ENCODE measurements at regions not wholly inside any gene's neighbourhood (a gene's known extent, or its start where the extent isn't known, plus 50 kb on each side); places are given as distances from the start of the nearest gene placed in this dataset.

DNA sequence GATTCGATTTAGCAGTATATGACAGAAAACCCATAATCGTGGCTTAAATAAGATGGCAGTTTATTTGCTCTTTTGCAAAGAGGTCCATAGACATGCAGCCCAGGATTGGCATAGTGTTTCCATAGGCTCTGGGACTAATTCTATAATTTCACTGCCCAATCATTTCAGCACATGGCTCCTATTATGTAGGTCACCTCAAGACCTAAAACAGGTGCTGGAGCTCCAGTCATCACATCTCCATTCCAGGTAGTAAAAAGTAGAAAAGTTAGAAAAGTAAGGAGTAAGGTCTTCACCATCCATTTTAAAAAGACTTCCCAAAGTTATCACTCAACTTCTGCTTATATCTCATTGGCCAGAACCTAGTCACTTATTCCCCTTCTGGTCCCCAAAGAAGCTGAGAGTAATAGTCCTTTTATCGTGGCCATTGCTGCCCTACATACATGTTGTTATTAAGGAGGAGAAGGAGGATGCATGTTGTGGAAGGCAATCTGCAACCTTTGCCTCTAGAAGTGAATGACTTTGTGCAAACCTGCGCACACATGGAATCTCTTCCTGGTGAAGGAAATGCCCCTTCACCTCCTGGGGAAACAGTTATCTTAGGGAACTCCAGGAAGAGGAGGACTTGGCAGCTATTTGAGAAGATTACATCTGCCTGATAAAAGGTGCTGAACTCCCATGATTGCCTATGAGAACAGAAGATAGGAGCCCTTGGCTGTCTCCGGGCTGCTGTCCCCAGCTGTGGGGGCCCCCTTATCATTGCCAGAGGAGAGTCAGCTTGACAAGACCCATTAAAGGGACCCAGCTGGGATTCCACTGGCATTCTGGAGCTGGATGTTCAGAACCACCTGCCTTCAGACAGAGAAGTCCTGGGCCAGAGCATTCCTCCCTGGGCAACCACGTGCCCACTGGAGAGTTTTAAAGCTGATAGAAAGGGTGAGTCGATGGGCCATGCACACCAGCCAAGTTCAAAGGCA lies 330.6 kb upstream of the ZMIZ1 start:
- Histone ChIP-seq H3K36me3 (no peaks in the 10 kb centered on the region), H3K27ac (no peak overlapping the region), H3K4me3 (no peak overlapping the region), H3K27me3 (no peaks in the 10 kb centered on the region), H3K9me3 (no peaks in the 10 kb centered on the region), H3K4me1 (ENCODE audit: insufficient read depth) (peaks cover 5% of the 10 kb centered on the region)
- intact Hi-C loops (cut with DNase I): no loop called here
- no peak for TF ChIP-seq POLR2A (IDR thresholded peaks at IDR 0.05)
- no peak for TF ChIP-seq EP300 (IDR thresholded peaks at IDR 0.05)
- TF ChIP-seq, protein P1, sequence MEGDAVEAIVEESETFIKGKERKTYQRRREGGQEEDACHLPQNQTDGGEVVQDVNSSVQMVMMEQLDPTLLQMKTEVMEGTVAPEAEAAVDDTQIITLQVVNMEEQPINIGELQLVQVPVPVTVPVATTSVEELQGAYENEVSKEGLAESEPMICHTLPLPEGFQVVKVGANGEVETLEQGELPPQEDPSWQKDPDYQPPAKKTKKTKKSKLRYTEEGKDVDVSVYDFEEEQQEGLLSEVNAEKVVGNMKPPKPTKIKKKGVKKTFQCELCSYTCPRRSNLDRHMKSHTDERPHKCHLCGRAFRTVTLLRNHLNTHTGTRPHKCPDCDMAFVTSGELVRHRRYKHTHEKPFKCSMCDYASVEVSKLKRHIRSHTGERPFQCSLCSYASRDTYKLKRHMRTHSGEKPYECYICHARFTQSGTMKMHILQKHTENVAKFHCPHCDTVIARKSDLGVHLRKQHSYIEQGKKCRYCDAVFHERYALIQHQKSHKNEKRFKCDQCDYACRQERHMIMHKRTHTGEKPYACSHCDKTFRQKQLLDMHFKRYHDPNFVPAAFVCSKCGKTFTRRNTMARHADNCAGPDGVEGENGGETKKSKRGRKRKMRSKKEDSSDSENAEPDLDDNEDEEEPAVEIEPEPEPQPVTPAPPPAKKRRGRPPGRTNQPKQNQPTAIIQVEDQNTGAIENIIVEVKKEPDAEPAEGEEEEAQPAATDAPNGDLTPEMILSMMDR (IDR thresholded peaks at IDR 0.05): no peak
- no peak for DNase-seq
- WGBS, 3 donors: 74 to 85% (median 78%) methylated on average over 7 of the region's 7 CpGs

DNA sequence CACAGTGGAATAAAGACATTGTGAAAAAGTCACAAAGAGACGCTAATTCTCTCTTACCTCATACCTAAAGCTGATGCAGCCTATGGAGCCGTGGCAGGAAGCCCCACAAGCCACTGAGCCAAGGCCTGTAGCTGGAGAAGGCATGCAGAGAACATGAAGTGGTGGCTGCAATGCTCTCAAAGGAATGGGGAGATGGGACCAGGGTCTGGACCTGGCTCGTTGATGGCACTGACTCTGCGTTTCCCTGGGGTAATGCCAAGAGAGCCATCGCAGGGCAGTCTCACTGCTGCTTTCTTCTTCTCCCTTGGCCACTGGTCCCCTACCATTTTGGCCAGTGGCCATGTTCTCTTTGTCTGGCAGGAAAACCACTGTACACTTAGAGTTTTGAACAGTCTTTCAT lies 329.9 kb upstream of the ZMIZ1 start:
- no peak for DNase-seq
- Histone ChIP-seq H3K4me1 (ENCODE audit: insufficient read depth) (peaks cover 5% of the 10 kb centered on the region), H3K9me3 (no peaks in the 10 kb centered on the region), H3K4me3 (no peak overlapping the region), H3K27me3 (no peaks in the 10 kb centered on the region), H3K27ac (no peak overlapping the region), H3K36me3 (no peaks in the 10 kb centered on the region)
- intact Hi-C loops (cut with DNase I): no loop called here
- TF ChIP-seq EP300 (IDR thresholded peaks at IDR 0.05): no peak
- TF ChIP-seq, protein P1 (IDR thresholded peaks at IDR 0.05): no peak
- no peak for TF ChIP-seq POLR2A (IDR thresholded peaks at IDR 0.05)
- 92 to 96% (median 94%) methylated on average over 5 of the region's 5 CpGs for whole genome bisulfite sequencing, 3 donors

DNA sequence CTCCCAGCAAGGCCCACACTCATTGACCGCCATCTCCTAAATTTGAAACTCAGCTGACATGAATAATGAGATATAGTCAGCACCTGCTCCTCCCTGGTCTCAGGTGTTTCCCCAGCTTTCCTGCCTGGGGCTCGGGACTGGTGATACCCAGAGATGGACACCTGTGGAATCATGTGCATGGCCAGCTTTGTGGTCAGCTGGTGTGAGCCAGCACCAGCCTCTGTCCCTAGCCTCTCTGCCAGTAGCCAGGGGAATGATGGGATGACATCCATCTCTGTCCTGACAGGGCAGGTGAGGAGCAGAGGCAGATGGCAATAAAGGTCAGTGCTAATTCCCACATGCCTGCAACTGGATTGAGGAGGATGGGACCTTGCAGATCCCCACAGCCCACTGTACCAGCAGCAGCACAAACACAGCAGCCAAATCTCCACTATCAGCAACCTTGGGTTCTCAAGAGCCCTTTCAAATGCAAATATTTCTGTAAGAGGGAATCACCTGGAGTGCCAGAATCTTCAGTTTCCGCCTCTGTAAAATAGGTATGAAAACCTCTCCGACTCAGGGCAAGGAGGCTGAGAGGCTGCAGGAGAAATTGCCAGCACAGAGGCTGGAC lies 329.2 kb upstream of the ZMIZ1 start:
- Histone ChIP-seq H3K9me3 (no peaks in the 10 kb centered on the region), H3K4me3 (no peak overlapping the region), H3K27me3 (no peaks in the 10 kb centered on the region), H3K27ac (no peak overlapping the region), H3K36me3 (no peaks in the 10 kb centered on the region), H3K4me1 (ENCODE audit: insufficient read depth) (peaks cover 5% of the 10 kb centered on the region)
- intact Hi-C loops (cut with DNase I): no loop called here
- TF ChIP-seq, protein P1 (IDR thresholded peaks at IDR 0.05): no peak
- TF ChIP-seq POLR2A (IDR thresholded peaks at IDR 0.05): no peak
- DNase-seq: no peak
- WGBS, 3 donors: 89 to 93% (median 92%) methylated on average over 4 of the region's 4 CpGs

DNA sequence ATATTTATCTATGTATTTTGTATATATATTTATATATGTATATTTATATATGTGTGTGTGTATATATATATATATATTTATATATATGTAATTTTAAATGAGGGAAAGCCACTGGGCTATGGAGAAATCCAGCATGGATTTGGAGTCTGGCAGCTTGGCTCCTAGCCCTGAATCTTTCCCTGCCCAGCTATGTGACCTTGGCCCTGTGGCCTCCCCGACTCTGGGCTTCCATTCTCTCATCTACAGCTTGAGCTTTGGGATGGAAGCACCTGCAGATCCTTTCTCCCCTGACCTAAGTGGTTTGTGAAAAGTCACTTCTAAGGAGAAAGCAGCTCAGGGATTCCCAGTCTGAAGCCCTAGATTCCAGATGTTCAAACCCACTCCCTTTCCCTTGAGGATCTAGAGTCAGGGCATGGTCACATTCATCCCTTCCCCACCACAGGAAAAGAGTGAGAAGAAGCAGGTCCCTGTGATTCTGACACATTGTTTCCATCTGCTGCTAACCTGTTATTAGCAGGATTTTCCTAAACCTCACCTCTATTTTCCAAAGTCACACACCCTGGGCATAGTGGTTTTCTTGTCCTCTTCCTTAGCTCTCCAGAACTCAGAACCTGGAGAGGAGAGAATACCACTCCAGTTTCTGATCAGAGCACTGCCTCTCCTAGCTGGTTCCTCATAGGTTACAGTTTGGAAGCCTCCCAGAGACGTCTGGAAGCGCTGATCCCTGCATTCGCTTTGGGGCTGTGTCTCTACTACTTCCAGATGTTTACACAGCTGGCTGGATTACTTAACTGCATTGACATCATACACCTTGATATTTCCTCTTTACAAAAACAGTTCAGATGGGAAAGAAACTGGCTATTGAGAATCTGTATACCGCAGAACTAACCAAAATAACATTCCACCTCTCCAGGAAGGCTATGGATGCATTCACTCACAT lies 327.5 kb upstream of the ZMIZ1 start:
- TF ChIP-seq, protein P1 (IDR thresholded peaks at IDR 0.05): no peak
- no peak for TF ChIP-seq POLR2A (IDR thresholded peaks at IDR 0.05)
- no peak for TF ChIP-seq EP300 (IDR thresholded peaks at IDR 0.05)
- Histone ChIP-seq H3K36me3 (no peaks in the 10 kb centered on the region), H3K4me3 (no peak overlapping the region), H3K27ac (no peak overlapping the region), H3K4me1 (ENCODE audit: insufficient read depth) (peaks cover 5% of the 10 kb centered on the region), H3K9me3 (no peaks in the 10 kb centered on the region), H3K27me3 (no peaks in the 10 kb centered on the region)
- peak in 4 of 5 donors; percentile 43 to 64 (median 50) for DNase-seq
- 38 to 43% (median 41%) methylated on average over 5 of the region's 5 CpGs for WGBS, 3 donors
- intact Hi-C loops (cut with DNase I): no loop called here
